ENCODE measurements at regions not wholly inside any gene's neighbourhood (a gene's known extent, or its start where the extent isn't known, plus 50 kb on each side); places are given as distances from the start of the nearest gene placed in this dataset.
"Not testable (repeated sequence)": the region's sequence is repeated elsewhere in the genome, so short reads cannot be mapped to it uniquely, and the experiment has no call there.

DNA sequence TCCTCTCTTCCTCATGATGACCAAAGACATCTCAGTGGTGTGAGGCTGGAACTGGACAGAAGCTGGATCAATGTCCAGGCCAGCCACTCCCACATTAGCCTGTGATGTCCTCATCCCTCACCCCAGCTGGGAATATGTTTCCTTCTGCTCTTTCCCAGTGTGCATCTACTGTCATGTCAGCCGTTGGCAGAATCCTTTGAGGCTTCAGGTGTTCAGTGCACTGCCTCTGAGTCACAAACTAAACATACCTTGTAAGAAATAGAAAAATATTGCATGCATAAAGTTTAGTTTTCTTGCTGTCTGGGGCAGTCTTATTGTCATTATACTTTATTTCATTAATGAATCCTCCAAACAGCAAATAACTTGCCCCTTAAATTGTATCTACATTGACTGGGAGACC, 161.6 kb upstream of the RASGRP1 start:
- no peaks in the 10 kb centered on the region for H3K36me3 Mint-ChIP-seq
- no peak overlapping the region for H3K27ac Mint-ChIP-seq
- H3K9me3 Mint-ChIP-seq: no peaks in the 10 kb centered on the region
- no peak for DNase-seq (ENCODE audit: low spot score in 2 of 2)
- no peak for ATAC-seq

DNA sequence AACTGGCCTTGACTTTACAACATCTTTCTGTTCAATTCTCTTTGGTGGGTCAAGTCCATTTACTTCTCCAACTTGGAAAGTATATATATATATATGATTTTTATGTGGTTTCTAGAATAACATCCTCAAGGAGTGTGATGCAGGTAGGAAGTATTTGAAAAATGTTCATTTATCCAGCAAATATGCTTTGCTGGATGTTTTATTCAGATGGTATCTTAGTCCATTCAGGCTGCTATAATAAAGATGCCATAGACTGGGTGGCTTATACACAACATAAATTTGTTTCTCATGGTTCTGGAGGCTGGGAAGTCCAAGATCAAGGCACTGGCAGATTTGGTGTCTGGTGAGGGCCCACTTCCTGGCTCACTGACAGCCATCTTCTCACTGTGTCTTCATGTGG, 168.7 kb upstream of the RASGRP1 start:
- ATAC-seq: no peak
- H3K27ac Mint-ChIP-seq: no peak overlapping the region
- no peak for DNase-seq (ENCODE audit: low spot score in 2 of 2)
- no peaks in the 10 kb centered on the region for H3K9me3 Mint-ChIP-seq
- H3K36me3 Mint-ChIP-seq: no peaks in the 10 kb centered on the region

DNA sequence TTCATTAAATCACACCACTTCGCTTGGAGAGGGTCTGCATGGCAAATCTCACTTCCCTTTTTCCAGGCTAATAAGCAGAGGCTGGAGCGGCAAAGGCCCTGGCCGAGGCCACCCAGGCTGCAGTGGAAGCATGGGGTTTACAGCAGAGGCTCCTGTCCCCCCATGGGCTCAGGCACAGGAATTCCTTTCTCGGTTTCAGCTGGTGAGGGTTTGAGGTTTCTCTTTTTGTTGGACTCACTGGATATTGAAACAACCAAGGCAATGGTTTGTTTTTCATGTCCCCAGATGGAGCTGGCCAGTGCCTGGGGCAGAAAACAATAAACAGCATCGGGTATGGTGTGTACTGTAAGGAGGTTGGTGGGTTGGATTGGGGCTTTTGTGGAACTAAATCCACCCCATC, 175.6 kb upstream of the RASGRP1 start:
- H3K9me3 Mint-ChIP-seq: no peaks in the 10 kb centered on the region
- DNase-seq (ENCODE audit: low spot score in 2 of 2): no peak
- no peak overlapping the region for H3K27ac Mint-ChIP-seq
- ATAC-seq: no peak
- no peaks in the 10 kb centered on the region for H3K36me3 Mint-ChIP-seq

DNA sequence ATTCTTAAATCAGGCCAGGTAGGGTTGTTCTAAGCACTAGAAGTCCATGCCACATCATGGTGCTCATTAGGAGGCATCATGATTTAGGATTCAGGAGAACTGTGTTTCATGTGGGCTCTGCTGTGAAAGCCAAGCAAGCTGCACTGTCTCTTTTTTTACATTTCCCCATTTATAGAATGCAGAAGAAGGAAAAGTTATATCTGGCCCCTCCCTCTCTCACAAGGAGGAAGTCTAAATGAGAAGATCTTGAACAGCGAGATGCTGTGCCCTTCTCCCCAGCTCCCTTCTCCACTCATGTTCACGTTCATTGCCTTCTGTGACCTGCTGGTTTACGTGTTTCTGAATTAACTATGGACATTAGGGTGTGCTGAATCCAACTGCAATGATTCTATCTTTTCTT, 178.5 kb upstream of the RASGRP1 start:
- Mint-ChIP-seq H3K9me3 (no peaks in the 10 kb centered on the region), H3K36me3 (no peaks in the 10 kb centered on the region), H3K27ac (no peak overlapping the region)
- DNase-seq (ENCODE audit: low spot score in 2 of 2) (no peak), ATAC-seq (no peak)

DNA sequence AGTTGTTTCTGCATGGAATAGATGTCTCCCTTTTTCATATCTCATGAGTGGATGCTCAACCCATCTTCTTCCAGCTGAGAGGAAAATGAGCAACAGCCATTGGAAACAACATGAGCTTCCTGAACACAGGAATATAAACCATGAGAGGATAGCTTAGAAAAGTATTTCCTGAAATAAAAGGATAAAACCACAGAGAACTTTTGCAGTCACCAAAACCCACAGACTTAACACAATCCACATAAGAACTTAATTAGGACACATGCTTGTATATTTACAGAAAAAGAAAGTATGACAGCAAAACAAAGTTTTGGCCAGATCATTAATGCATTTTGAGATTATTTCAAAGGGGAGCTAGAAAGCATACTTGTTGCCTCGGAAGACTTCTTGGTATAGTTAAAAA, 180.5 kb upstream of the RASGRP1 start:
- no peak overlapping the region for H3K27ac Mint-ChIP-seq
- ATAC-seq (no peak), DNase-seq (ENCODE audit: low spot score in 2 of 2) (no peak)
- H3K9me3 Mint-ChIP-seq: no peaks in the 10 kb centered on the region
- H3K36me3 Mint-ChIP-seq: no peaks in the 10 kb centered on the region

DNA sequence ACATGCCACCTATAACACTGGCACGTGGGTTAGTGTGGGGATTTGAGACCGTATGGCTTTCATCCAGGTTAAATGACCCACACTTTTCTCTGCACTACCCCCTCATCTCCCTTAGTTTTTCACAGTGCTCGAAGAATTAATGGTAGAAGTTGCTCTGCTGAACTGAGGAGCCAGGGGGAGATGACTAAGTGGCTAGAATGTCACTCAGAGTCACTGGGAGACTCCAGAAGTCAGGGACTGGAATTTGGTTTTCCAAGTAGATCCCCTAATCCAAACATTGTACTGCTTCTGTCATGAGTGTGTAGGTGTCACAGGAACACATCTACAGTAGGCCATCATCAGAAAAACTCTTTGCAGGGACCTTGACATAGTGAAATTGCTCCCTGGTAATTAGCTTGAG, 181.0 kb upstream of the RASGRP1 start:
- H3K36me3 Mint-ChIP-seq: no peaks in the 10 kb centered on the region
- no peak overlapping the region for H3K27ac Mint-ChIP-seq
- ATAC-seq (no peak), DNase-seq (ENCODE audit: low spot score in 2 of 2) (no peak)
- no peaks in the 10 kb centered on the region for H3K9me3 Mint-ChIP-seq

DNA sequence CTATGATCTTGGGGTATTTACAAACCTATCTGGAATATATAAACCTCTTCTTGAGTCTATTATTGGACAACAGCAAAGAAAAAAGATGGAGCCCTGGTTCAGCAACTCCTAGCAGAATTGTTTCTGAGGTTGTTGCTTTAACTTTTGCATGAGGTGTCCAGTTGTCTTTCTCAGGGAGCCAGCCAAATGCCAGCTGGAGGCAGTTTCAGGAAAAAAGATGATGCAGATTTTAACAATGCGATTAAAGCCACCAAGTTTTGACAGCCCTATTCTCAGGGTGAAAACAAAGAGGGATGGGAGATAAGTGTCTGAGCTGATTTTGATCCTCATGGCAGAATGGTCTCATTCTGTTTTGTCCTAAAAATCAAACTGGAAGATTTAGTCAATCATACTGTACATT, 181.6 kb upstream of the RASGRP1 start:
- no peak for ATAC-seq
- DNase-seq (ENCODE audit: low spot score in 2 of 2): no peak
- no peaks in the 10 kb centered on the region for H3K36me3 Mint-ChIP-seq
- no peak overlapping the region for H3K27ac Mint-ChIP-seq
- H3K9me3 Mint-ChIP-seq: no peaks in the 10 kb centered on the region

DNA sequence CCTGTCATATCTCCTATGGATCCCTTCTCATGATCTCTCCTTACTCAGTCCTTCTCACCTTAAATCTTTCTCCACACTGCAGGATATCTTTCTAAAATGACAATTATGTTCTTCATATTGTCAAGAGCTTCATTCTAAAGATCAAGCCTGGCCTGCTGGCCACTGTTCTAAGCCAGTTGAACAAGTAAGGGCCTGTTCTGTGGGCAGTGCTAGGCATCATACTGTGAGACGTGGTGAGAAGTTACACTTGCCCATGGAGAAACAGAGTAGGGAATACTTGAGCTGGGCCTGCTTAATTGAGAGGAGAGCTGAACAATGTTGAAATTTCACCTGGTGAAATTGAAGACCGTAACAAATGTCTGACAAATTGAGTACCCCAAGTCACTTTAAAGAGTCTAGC, 184.1 kb upstream of the RASGRP1 start:
- no peaks in the 10 kb centered on the region for H3K9me3 Mint-ChIP-seq
- H3K36me3 Mint-ChIP-seq: no peaks in the 10 kb centered on the region
- DNase-seq (ENCODE audit: low spot score in 2 of 2): no peak
- no peak for ATAC-seq
- H3K27ac Mint-ChIP-seq: peak overlapping the region in 1 of 2 donors; percentile 12

DNA sequence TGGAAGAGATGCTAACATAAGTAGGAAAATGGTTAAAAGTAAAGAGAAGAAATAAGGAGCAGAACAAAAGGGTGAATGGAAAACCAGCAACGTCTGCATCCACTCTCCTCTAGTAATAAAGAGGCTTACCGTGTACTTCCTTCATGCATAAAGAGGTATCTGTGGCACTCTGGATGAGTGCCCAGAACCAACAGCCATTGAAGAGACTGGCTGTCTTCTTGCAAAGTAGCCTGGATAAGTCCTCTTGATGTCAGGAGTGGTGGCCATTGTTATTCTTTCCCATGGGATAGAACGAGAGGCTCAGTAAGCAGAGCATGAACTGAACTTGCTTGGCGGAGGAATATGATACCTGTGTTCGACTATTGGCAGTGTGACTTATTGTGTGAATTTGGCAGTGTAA, 186.2 kb upstream of the RASGRP1 start:
- H3K27ac Mint-ChIP-seq: no peak overlapping the region
- ATAC-seq: no peak
- H3K9me3 Mint-ChIP-seq: no peaks in the 10 kb centered on the region
- DNase-seq (ENCODE audit: low spot score in 2 of 2): no peak
- H3K36me3 Mint-ChIP-seq: no peaks in the 10 kb centered on the region

DNA sequence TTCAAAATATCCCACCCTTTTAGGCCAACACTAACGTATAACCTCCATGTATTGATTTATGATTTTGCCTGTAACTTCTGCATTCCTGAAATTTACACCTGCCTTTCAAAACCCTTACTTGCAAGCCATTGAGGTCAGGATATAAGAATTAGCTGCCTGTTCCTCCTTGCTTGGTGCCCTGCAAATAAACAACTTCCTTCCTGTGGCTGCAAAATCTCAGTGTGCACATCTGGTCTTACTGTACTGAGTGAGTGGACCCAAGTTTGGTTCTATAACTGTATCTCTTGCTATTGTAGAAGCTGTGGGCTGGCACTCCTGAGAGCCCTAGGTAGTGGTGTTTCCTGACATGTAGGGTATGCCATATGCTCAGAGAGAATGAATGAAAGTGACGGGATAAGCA, 191.1 kb upstream of the RASGRP1 start:
- ATAC-seq: no peak
- H3K36me3 Mint-ChIP-seq: no peaks in the 10 kb centered on the region
- H3K9me3 Mint-ChIP-seq: no peaks in the 10 kb centered on the region
- H3K27ac Mint-ChIP-seq: no peak overlapping the region
- no peak for DNase-seq (ENCODE audit: low spot score in 2 of 2)

DNA sequence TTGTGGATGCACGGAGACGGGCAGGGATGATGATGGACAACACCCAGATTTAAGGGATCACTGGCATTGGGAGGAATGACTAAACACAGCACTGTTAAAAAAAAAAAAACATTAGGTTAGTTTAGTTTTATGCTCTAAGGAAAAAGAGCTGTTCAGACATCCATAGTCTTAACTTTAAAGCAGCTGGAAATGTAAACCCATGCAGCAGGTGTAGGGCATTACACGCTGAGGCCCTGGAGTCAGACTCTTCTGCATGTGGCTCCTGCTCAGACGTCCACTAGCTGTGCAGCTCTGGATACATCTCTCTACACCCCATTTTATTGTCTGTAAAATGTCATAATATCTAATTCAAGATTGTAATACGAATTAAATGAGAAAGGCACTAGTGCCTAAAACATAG, 191.8 kb upstream of the RASGRP1 start:
- DNase-seq (ENCODE audit: low spot score in 2 of 2): no peak

DNA sequence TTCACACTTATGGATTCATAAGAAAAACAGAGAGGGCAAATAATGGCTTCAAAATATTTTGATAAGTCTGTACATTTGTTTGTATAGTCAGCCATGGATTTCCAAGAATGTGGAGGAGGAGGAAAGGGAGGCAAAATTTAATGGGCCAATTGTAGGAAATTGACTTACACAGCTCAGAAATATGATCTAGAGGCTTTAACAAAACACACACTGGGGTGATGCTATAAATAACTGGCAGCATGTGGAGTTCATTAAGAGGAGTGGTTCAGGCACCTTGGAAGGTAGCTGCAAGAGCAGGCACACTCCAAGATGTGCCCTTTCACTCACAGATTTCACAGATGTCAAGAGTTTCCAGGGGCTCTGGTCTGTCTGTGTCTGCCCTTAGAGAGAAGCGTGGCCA, 193.4 kb upstream of the RASGRP1 start:
- Mint-ChIP-seq H3K9me3 (no peaks in the 10 kb centered on the region), H3K36me3 (no peaks in the 10 kb centered on the region), H3K27ac (no peak overlapping the region)
- no peak for ATAC-seq
- DNase-seq (ENCODE audit: low spot score in 2 of 2): no peak

More for the DNA sequence above, 191.8 kb upstream of the RASGRP1 start:
- Mint-ChIP-seq H3K9me3 (no peaks in the 10 kb centered on the region), H3K27ac (no peak overlapping the region), H3K36me3 (no peaks in the 10 kb centered on the region)
- no peak for ATAC-seq

DNA sequence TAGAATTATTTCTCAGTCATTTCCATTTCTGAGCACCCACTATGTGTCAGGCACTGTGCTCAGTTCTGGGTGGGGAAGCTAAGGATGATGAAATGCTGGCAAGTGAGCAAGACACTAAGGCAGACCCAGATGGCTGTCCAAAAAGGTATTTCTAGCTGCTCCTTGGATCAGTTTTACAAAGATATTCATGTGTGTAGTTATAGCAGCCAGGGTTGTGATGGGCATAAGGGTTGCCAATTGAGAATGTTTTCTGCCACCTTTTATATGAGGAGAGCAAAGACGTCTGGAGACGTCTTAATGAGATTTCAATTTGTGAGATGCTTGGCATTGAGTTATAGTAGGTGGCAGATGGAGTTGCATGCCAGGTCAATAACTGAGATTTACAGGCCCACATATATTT, 197.1 kb upstream of the RASGRP1 start:
- ATAC-seq (no peak), DNase-seq (ENCODE audit: low spot score in 2 of 2) (no peak)
- no peak overlapping the region for H3K27ac Mint-ChIP-seq
- H3K36me3 Mint-ChIP-seq: no peaks in the 10 kb centered on the region
- H3K9me3 Mint-ChIP-seq: no peaks in the 10 kb centered on the region

DNA sequence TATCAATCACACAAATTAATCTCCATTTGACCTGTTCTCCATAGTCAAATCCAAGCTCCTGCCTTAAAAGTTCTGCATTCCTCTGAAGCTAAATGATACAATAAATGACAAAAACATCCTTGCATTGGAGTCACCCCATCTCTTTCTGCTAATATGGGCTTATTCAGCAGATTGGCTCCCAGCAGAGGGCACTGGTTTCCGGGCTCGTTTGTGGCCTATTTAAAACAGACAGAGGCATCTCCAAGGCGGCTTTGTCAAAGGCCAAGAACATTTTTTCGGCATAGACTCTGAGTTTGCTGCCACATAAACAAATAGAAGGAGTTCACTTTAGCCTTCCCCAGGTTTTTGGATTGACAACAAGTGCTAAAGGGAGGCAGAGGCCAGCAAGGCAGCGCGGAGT, 204.4 kb upstream of the RASGRP1 start:
- no peak for DNase-seq (ENCODE audit: low spot score in 2 of 2)
- Mint-ChIP-seq H3K27ac (no peak overlapping the region), H3K9me3 (no peaks in the 10 kb centered on the region)

DNA sequence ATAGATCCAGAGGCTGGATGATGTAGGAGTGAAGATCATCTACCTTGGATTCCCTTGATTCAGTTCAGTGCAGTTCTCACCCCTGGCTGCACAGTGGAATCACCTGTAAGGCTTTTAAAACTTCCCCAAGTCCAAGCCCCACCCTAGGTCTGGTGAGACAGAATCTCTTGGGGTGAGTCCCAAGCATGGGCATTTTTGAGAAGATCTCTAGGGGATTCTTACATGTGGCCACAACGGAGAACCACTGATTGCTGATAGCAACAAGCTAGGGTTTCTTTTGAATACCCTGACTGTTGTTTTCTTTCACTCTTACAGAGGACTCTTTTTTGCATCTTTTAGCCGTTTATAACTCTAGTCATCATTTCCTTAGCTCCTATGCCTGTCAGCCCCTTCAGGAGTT, 204.9 kb upstream of the RASGRP1 start:
- no peaks in the 10 kb centered on the region for H3K9me3 Mint-ChIP-seq
- H3K36me3 Mint-ChIP-seq: no peaks in the 10 kb centered on the region
- H3K27ac Mint-ChIP-seq: no peak overlapping the region
- DNase-seq (ENCODE audit: low spot score in 2 of 2) (no peak), ATAC-seq (no peak)

More for the DNA sequence above, 204.4 kb upstream of the RASGRP1 start:
- H3K36me3 Mint-ChIP-seq: no peaks in the 10 kb centered on the region
- ATAC-seq: no peak

DNA sequence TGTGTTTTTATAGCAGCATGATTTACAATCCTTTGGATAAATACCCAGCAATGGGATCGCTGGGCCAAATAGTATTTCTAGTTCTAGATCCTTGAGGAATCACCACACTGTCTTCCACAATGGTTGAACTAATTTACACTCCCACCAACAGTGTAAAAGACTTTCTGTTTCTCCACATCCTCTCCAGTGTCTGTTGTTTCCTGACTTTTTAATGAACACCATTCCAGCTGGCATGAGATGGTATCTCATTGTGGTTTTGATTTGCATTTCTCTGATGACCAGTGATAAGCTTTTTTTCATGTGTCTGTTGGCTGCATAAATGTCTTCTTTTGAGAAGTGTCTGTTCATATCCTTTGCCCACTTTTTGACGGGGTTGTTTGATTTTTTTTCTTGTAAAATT, 209.5 kb upstream of the RASGRP1 start:
- not testable (repeated sequence) for ATAC-seq; H3K36me3 Mint-ChIP-seq; H3K9me3 Mint-ChIP-seq; DNase-seq (ENCODE audit: low spot score in 2 of 2); H3K27ac Mint-ChIP-seq

DNA sequence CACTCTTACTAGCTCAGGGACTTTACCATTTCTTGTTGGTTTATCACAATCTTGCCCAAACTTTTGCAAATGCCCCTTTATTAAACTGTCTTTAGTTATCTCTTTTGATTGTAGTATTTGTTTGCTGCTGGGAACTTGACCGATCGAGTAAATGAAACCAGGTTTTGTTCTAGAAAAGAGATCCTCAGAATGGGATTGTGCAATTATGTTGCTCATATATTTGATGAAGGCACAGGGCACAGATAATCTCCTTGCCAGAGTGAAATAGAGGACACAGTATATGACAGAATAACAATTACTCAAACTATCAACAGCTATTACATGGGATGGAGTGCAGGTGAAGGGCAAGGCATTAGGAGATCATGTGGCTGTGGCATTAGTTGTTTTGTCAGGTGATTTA, 216.6 kb upstream of the RASGRP1 start:
- Mint-ChIP-seq H3K27ac (no peak overlapping the region), H3K9me3 (no peaks in the 10 kb centered on the region), H3K36me3 (no peaks in the 10 kb centered on the region)
- DNase-seq (ENCODE audit: low spot score in 2 of 2) (no peak), ATAC-seq (no peak)

DNA sequence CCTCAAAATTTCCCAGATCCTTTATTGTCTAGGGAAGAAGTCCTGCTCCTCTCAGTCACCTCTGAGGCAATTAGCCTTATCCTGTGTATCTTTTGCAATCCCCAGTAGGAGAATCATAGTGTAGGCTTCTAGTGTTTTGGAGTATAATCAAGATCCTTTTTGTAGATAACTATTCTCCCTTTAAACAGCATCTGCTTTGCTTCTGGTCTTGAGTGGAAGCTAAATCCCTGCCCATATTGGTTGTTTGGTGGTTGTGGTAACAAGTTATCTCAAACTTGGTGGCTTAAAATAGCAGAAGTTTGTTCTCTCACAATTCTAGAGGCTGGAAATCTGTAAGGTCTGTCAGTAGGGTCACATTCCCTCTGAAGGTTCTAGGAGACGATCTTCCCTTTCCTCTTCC, 217.5 kb upstream of the RASGRP1 start:
- no peak overlapping the region for H3K27ac Mint-ChIP-seq
- no peaks in the 10 kb centered on the region for H3K9me3 Mint-ChIP-seq
- no peaks in the 10 kb centered on the region for H3K36me3 Mint-ChIP-seq
- ATAC-seq (no peak), DNase-seq (ENCODE audit: low spot score in 2 of 2) (no peak)

DNA sequence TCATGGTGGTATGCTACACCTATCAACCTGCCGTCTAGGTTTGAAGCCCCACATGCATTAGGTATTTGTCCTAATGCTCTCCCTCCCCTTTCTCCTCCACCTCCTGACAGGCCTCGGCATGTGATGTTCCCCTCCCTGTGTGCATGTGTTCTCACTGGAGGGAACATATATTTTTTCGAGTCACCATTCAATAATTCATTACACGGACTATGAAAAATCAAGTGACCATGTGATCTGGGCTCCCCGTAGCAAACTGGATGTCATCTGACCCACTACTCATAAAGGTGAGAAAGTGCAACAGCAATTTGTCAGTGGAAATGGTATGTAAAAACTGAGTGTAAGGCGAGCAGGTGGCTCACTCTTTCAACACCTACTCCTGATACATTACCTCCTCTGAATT, 224.3 kb upstream of the RASGRP1 start:
- ATAC-seq (no peak), DNase-seq (ENCODE audit: low spot score in 2 of 2) (no peak)
- H3K9me3 Mint-ChIP-seq: no peaks in the 10 kb centered on the region
- H3K36me3 Mint-ChIP-seq: no peaks in the 10 kb centered on the region
- H3K27ac Mint-ChIP-seq: no peak overlapping the region
